ENCODE measurements at regions not wholly inside any gene's neighbourhood (a gene's known extent, or its start where the extent isn't known, plus 50 kb on each side); places are given as distances from the start of the nearest gene placed in this dataset.

DNA sequence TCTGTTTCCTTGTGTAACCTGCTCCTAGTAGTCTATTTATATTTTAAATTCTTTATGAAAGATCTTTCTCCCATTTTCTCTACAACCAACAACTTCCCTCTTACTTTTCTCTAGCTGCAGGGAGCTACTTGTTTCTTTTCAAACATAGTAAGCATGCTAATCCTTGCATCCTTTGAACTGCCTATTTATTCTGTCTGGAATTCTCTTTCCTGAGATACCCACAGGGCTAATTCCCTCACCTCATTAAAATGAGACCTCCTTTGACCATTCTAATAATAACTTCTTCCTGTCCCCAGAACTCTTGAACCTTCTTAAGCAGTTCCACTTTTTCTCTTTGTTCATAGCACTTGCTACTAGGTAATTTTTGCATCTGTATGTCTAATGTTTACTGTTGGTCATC lies 620.6 kb upstream of the CDH18 start:
- Histone ChIP-seq H3K4me1 (no peaks in the 10 kb centered on the region), H3K27ac (no peak overlapping the region), H3K27me3 (no peaks in the 10 kb centered on the region), H3K9me3 (peaks cover 0 to 8% (median 2%) of the 10 kb centered on the region in 11 donors), H3K4me3 (no peak overlapping the region), H3K36me3 (no peaks in the 10 kb centered on the region)
- TF ChIP-seq, protein P1, sequence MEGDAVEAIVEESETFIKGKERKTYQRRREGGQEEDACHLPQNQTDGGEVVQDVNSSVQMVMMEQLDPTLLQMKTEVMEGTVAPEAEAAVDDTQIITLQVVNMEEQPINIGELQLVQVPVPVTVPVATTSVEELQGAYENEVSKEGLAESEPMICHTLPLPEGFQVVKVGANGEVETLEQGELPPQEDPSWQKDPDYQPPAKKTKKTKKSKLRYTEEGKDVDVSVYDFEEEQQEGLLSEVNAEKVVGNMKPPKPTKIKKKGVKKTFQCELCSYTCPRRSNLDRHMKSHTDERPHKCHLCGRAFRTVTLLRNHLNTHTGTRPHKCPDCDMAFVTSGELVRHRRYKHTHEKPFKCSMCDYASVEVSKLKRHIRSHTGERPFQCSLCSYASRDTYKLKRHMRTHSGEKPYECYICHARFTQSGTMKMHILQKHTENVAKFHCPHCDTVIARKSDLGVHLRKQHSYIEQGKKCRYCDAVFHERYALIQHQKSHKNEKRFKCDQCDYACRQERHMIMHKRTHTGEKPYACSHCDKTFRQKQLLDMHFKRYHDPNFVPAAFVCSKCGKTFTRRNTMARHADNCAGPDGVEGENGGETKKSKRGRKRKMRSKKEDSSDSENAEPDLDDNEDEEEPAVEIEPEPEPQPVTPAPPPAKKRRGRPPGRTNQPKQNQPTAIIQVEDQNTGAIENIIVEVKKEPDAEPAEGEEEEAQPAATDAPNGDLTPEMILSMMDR (IDR thresholded peaks at IDR 0.05), result no peak
- no peak for ATAC-seq
- intact Hi-C loops (cut with DNase I), result no loop called here
- DNase-seq, result no peak

- Histone ChIP-seq H3K9me3 (peaks cover 0 to 26% (median 8%) of the 10 kb centered on the region in 11 donors), H3K27me3 (no peaks in the 10 kb centered on the region), H3K4me1 (no peaks in the 10 kb centered on the region), H3K27ac (no peak overlapping the region), H3K36me3 (no peaks in the 10 kb centered on the region), H3K4me3 (no peak overlapping the region)
- TF ChIP-seq, protein P1 (IDR thresholded peaks at IDR 0.05), result no peak
- ATAC-seq (peak in 6 of 8 donors; percentile 59 to 79 (median 66)), DNase-seq (no peak)
- intact Hi-C loops (cut with DNase I), result no loop called here
- WGBS, 2 donors, result 65 to 76% methylated on average over 3 of the region's 3 CpGs
Observed at GRCh38 chr5:20605732-20606525, 617.9 kb upstream of the CDH18 start.

DNA sequence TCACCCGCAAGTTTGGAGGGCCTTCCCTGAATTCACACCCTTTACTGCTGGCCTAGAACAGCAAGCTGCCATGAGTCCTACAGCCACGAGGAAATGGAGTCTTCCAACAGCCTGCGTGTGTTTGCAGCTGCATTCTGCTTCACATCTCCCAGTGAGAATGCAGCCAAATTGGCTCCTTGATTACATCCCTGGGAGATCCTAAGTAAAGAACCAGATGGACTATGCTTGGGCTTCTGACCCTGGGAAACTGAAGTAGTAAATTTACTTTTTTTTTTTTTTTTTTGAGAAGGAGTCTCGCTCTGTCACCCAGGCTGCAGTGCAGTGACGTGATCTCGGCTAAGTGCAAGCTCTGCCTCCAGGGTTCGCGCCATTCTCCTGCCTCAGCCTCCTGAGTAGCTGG lies 617.0 kb upstream of the CDH18 start:
- DNase-seq (peak; percentile 15 to 22), ATAC-seq (peak in 7 of 8 donors; percentile 64 to 90 (median 84))
- TF ChIP-seq, protein P1 (IDR thresholded peaks at IDR 0.05), result no peak
- H3K36me3 ChIP-seq, result no peaks in the 10 kb centered on the region
- H3K4me3 ChIP-seq, result no peak overlapping the region
- peaks cover 0 to 27% (median 8%) of the 10 kb centered on the region in 11 donors for H3K9me3 ChIP-seq
- H3K27ac ChIP-seq, result no peak overlapping the region
- intact Hi-C loops (cut with DNase I), result no loop called here
- H3K4me1 ChIP-seq, result no peaks in the 10 kb centered on the region
- 69 to 76% methylated on average over 8 of the region's 8 CpGs for WGBS, 2 donors
- H3K27me3 ChIP-seq, result no peaks in the 10 kb centered on the region

DNA sequence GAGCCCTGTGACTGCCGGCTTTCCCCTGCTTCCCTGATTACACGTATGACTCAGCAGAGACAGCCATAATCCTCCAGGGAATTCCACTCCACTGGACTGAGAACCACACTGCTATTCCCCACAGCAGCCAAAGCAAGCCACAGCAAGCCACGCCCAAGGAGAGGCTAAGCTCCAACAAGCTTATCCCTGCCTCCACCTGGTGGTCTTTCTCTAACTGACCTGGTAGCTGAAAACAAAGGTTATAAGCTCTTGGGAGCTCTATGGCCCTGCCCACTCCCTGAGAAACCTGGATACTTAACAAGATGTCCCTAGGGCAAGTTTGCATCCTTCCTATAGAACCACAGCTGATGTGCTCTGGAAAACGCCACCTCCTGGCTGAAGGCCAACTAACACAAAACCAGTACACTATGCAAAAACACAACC lies 613.7 kb upstream of the CDH18 start:
- no peaks in the 10 kb centered on the region for H3K4me1 ChIP-seq
- no peak overlapping the region for H3K4me3 ChIP-seq
- H3K36me3 ChIP-seq, result no peaks in the 10 kb centered on the region
- DNase-seq, result no peak
- TF ChIP-seq, protein P1 (IDR thresholded peaks at IDR 0.05), result no peak
- WGBS, 2 donors, result 61 to 67% methylated on average over 4 of the region's 4 CpGs
- peaks cover 0 to 27% (median 8%) of the 10 kb centered on the region in 11 donors for H3K9me3 ChIP-seq
- ATAC-seq, result no peak
- no peaks in the 10 kb centered on the region for H3K27me3 ChIP-seq
- H3K27ac ChIP-seq, result no peak overlapping the region
- intact Hi-C loops (cut with DNase I), result no loop called here
